ENCODE measurements at regions not wholly inside any gene's neighbourhood (a gene's known extent, or its start where the extent isn't known, plus 50 kb on each side); places are given as distances from the start of the nearest gene placed in this dataset.

DNA sequence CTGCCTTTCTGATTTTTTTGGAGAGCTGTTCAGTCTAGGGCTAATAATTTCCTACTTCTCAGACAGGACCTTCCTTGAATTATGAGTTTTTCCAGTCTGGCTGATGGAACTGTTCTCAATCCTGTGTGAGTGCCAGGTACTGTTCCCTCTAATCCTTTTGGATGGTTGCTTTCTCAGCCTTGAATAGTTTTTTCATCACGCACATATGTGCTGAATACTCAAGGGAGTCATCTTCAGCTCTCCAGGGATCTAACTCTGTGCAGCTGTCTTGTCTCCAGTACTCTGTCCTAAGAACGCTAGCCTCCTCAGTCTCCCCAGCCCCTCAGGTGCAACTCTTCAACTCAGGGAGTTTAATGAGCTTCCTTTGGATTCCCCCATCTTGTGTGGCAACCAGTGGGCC lies 93.2 kb downstream of the GASK1B start:
- DNase-seq, result no peak
- Histone ChIP-seq H4K8ac (ENCODE audit: low read depth, low read length) (peak overlapping the region; percentile 3), H2AK5ac (ENCODE audit: low read length) (no peak overlapping the region), H2BK12ac (ENCODE audit: low read length) (peak overlapping the region; percentile 6), H3K36me3 (ENCODE audit: control insufficient read depth in 1 of 2, insufficient read depth in 2 of 2, low read length in 2 of 2) (no peaks in the 10 kb centered on the region), H2BK120ac (ENCODE audit: insufficient read depth, low read length, poor library complexity) (peak overlapping the region; percentile 0), H4K91ac (ENCODE audit: low read depth, low read length) (no peak overlapping the region), H3K4ac (ENCODE audit: low read depth, low read length) (no peak overlapping the region), H3K4me2 (ENCODE audit: low read length) (no peak overlapping the region), H3K79me2 (ENCODE audit: control insufficient read depth, insufficient read depth, low read length, poor library complexity) (no peaks in the 10 kb centered on the region), H3K4me1 (ENCODE audit: control insufficient read depth in 1 of 2, insufficient read depth in 2 of 2, low read length in 2 of 2) (peaks cover 0 to 5% of the 10 kb centered on the region in 2 experiments), H3K4me3 (ENCODE audit: low read depth, low read length) (no peak overlapping the region), H3K79me1 (ENCODE audit: low read length) (no peaks in the 10 kb centered on the region), H3K9me3 (ENCODE audit: insufficient read depth, low read depth, low read length) (no peaks in the 10 kb centered on the region), H3K27ac (ENCODE audit: low read depth, low read length) (no peak overlapping the region), H4K12ac (ENCODE audit: low read depth, low read length) (no peak overlapping the region), H3K14ac (ENCODE audit: low read length) (no peak overlapping the region), H2BK5ac (ENCODE audit: low read depth, low read length, poor library complexity) (no peak overlapping the region), H3K18ac (ENCODE audit: low read length) (no peak overlapping the region), H3K9ac (ENCODE audit: low read length) (no peak overlapping the region), H3K27me3 (ENCODE audit: insufficient read depth, low read length) (no peaks in the 10 kb centered on the region), H3K23ac (ENCODE audit: low read length) (no peak overlapping the region), H2AFZ (ENCODE audit: insufficient read depth, low read length, poor library complexity) (no peak overlapping the region)
- no CpG with 5 or more reads among the region's 2 CpGs for WGBS (ENCODE audit: extremely low coverage, insufficient coverage, insufficient read length)

- Histone ChIP-seq H2BK5ac (ENCODE audit: low read depth, low read length, poor library complexity) (no peak overlapping the region), H4K91ac (ENCODE audit: low read depth, low read length) (no peak overlapping the region), H3K23ac (ENCODE audit: low read length) (no peak overlapping the region), H3K27me3 (ENCODE audit: insufficient read depth, low read length) (no peaks in the 10 kb centered on the region), H3K4me2 (ENCODE audit: low read length) (no peak overlapping the region), H2AFZ (ENCODE audit: insufficient read depth, low read length, poor library complexity) (no peak overlapping the region), H3K36me3 (ENCODE audit: control insufficient read depth in 1 of 2, insufficient read depth in 2 of 2, low read length in 2 of 2) (no peaks in the 10 kb centered on the region), H4K8ac (ENCODE audit: low read depth, low read length) (no peak overlapping the region), H2BK12ac (ENCODE audit: low read length) (no peak overlapping the region), H3K18ac (ENCODE audit: low read length) (no peak overlapping the region), H3K4me1 (ENCODE audit: control insufficient read depth in 1 of 2, insufficient read depth in 2 of 2, low read length in 2 of 2) (peaks cover 0 to 5% of the 10 kb centered on the region in 2 experiments), H3K79me1 (ENCODE audit: low read length) (no peaks in the 10 kb centered on the region), H3K79me2 (ENCODE audit: control insufficient read depth, insufficient read depth, low read length, poor library complexity) (no peaks in the 10 kb centered on the region), H4K12ac (ENCODE audit: low read depth, low read length) (no peak overlapping the region), H3K4ac (ENCODE audit: low read depth, low read length) (no peak overlapping the region), H3K9ac (ENCODE audit: low read length) (no peak overlapping the region), H2AK5ac (ENCODE audit: low read length) (no peak overlapping the region), H3K9me3 (ENCODE audit: insufficient read depth, low read depth, low read length) (no peaks in the 10 kb centered on the region), H3K27ac (ENCODE audit: low read depth, low read length) (no peak overlapping the region), H2BK120ac (ENCODE audit: insufficient read depth, low read length, poor library complexity) (no peak overlapping the region), H3K14ac (ENCODE audit: low read length) (no peak overlapping the region), H3K4me3 (ENCODE audit: low read depth, low read length) (no peak overlapping the region)
- no peak for DNase-seq
- 100% methylated on average over 1 of the region's 2 CpGs for WGBS (ENCODE audit: extremely low coverage, insufficient coverage, insufficient read length)
These were observed 95.0 kb downstream of the GASK1B start for GRCh38 chr4:158077835-158078234.

DNA sequence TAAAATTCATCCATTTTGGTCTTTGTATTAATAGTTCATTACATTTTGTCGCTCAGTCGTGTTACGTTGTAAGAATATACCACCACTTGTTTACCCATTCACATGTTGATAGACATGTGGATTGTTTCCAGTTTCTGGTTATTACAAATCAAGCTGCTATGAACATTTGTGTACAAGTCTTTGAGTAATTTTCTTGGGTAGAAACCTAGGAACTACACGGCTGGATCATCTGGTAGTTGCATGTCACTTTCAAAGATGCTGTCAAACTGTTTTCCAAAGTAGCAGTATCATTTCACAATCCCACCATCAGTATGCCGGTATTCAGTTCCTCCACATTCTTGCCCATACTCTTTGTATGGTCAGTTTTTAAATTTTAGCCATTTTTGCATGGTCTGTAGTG lies 98.0 kb downstream of the GASK1B start:
- H2BK12ac ChIP-seq (ENCODE audit: low read length), result no peak overlapping the region
- H3K18ac ChIP-seq (ENCODE audit: low read length), result no peak overlapping the region
- no peak overlapping the region for H2AFZ ChIP-seq (ENCODE audit: insufficient read depth, low read length, poor library complexity)
- peaks cover 0 to 3% of the 10 kb centered on the region in 2 experiments for H3K4me1 ChIP-seq (ENCODE audit: control insufficient read depth in 1 of 2, insufficient read depth in 2 of 2, low read length in 2 of 2)
- H3K4me3 ChIP-seq (ENCODE audit: low read depth, low read length), result no peak overlapping the region
- H2AK5ac ChIP-seq (ENCODE audit: low read length), result no peak overlapping the region
- no peak overlapping the region for H2BK5ac ChIP-seq (ENCODE audit: low read depth, low read length, poor library complexity)
- no peak overlapping the region for H3K9ac ChIP-seq (ENCODE audit: low read length)
- no peaks in the 10 kb centered on the region for H3K36me3 ChIP-seq (ENCODE audit: control insufficient read depth in 1 of 2, insufficient read depth in 2 of 2, low read length in 2 of 2)
- WGBS (ENCODE audit: extremely low coverage, insufficient coverage, insufficient read length), result no CpG with 5 or more reads among the region's 5 CpGs
- H4K8ac ChIP-seq (ENCODE audit: low read depth, low read length), result no peak overlapping the region
- H3K14ac ChIP-seq (ENCODE audit: low read length), result no peak overlapping the region
- DNase-seq, result peak in 1 of 2 donors; percentile 56
- no peak overlapping the region for H2BK120ac ChIP-seq (ENCODE audit: insufficient read depth, low read length, poor library complexity)
- no peak overlapping the region for H3K27ac ChIP-seq (ENCODE audit: low read depth, low read length)
- no peak overlapping the region for H3K4me2 ChIP-seq (ENCODE audit: low read length)
- H3K23ac ChIP-seq (ENCODE audit: low read length), result no peak overlapping the region
- no peaks in the 10 kb centered on the region for H3K9me3 ChIP-seq (ENCODE audit: insufficient read depth, low read depth, low read length)
- no peaks in the 10 kb centered on the region for H3K79me2 ChIP-seq (ENCODE audit: control insufficient read depth, insufficient read depth, low read length, poor library complexity)
- no peaks in the 10 kb centered on the region for H3K27me3 ChIP-seq (ENCODE audit: insufficient read depth, low read length)
- no peaks in the 10 kb centered on the region for H3K79me1 ChIP-seq (ENCODE audit: low read length)
- H4K91ac ChIP-seq (ENCODE audit: low read depth, low read length), result no peak overlapping the region
- no peak overlapping the region for H3K4ac ChIP-seq (ENCODE audit: low read depth, low read length)
- H4K12ac ChIP-seq (ENCODE audit: low read depth, low read length), result no peak overlapping the region

GRCh38 chr4:158071931-158072330 lies 100.9 kb downstream of the GASK1B start:
- no peak overlapping the region for H2AK5ac ChIP-seq (ENCODE audit: low read length)
- no CpG with 5 or more reads among the region's 4 CpGs for WGBS (ENCODE audit: extremely low coverage, insufficient coverage, insufficient read length)
- H2AFZ ChIP-seq (ENCODE audit: insufficient read depth, low read length, poor library complexity), result no peak overlapping the region

More at GRCh38 chr4:158071931-158072330, 100.9 kb downstream of the GASK1B start:
- no peaks in the 10 kb centered on the region for H3K4me1 ChIP-seq (ENCODE audit: control insufficient read depth in 1 of 2, insufficient read depth in 2 of 2, low read length in 2 of 2)
- no peak overlapping the region for H2BK120ac ChIP-seq (ENCODE audit: insufficient read depth, low read length, poor library complexity)
- no peak overlapping the region for H3K9ac ChIP-seq (ENCODE audit: low read length)
- H3K36me3 ChIP-seq (ENCODE audit: control insufficient read depth in 1 of 2, insufficient read depth in 2 of 2, low read length in 2 of 2), result no peaks in the 10 kb centered on the region
- no peak overlapping the region for H2BK12ac ChIP-seq (ENCODE audit: low read length)
- H3K4me2 ChIP-seq (ENCODE audit: low read length), result no peak overlapping the region
- H3K4ac ChIP-seq (ENCODE audit: low read depth, low read length), result no peak overlapping the region
- DNase-seq, result no peak
- no peak overlapping the region for H3K27ac ChIP-seq (ENCODE audit: low read depth, low read length)
- H3K14ac ChIP-seq (ENCODE audit: low read length), result no peak overlapping the region
- no peaks in the 10 kb centered on the region for H3K9me3 ChIP-seq (ENCODE audit: insufficient read depth, low read depth, low read length)
- H3K23ac ChIP-seq (ENCODE audit: low read length), result no peak overlapping the region
- no peaks in the 10 kb centered on the region for H3K27me3 ChIP-seq (ENCODE audit: insufficient read depth, low read length)
- H3K4me3 ChIP-seq (ENCODE audit: low read depth, low read length), result no peak overlapping the region
- H4K12ac ChIP-seq (ENCODE audit: low read depth, low read length), result no peak overlapping the region
- no peak overlapping the region for H4K8ac ChIP-seq (ENCODE audit: low read depth, low read length)
- H4K91ac ChIP-seq (ENCODE audit: low read depth, low read length), result no peak overlapping the region
- no peaks in the 10 kb centered on the region for H3K79me1 ChIP-seq (ENCODE audit: low read length)
- no peaks in the 10 kb centered on the region for H3K79me2 ChIP-seq (ENCODE audit: control insufficient read depth, insufficient read depth, low read length, poor library complexity)
- H2BK5ac ChIP-seq (ENCODE audit: low read depth, low read length, poor library complexity), result no peak overlapping the region
- no peak overlapping the region for H3K18ac ChIP-seq (ENCODE audit: low read length)

All from trophoblast cell (in vitro differentiated cells and primary cell).